ENCODE measurements at regions not wholly inside any gene's neighbourhood (a gene's known extent, or its start where the extent isn't known, plus 50 kb on each side); places are given as distances from the start of the nearest gene placed in this dataset.

DNA sequence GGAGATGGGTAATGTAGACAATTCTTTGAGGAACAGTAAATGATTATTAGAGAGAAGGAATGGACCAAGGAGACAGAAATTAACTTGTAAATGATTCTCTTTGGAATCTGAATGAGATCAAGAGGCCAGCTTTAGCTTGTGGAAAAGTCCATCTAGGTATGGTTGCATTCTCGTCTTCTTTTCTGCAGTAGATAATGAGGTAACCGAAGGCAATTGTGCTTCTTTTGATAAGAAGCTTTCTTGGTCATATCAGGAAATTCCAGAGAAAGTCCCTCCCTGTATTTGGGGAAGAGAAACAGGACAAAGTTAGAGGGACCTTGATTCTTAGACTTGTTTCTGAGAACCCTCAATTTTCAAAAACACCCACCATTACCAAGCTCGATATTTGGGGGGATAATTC is 109.1 kb upstream of the PRSS16 start:
- Histone ChIP-seq H3K79me2 (ENCODE audit: insufficient read depth, low read length) (no peaks in the 10 kb centered on the region; the same call in 1 of the 2 replicates), H3K56ac (ENCODE audit: insufficient read length, low read depth, low read length) (no peak overlapping the region), H3K27me3 (ENCODE audit: insufficient read depth, low read length) (no peaks in the 10 kb centered on the region), H3K9ac (ENCODE audit: extremely low read depth, insufficient read length, low read length) (peak overlapping the region; percentile 40), H3K4me1 (ENCODE audit: insufficient read depth, low read length) (peaks cover 2% of the 10 kb centered on the region; the same call in 1 of the 2 replicates), H3K9me3 (ENCODE audit: control insufficient read depth, low read depth, low read length) (no peaks in the 10 kb centered on the region), H2BK12ac (ENCODE audit: insufficient read length, low read depth, low read length) (no peak overlapping the region), H3K23me2 (ENCODE audit: insufficient read length, low read depth, low read length, poor library complexity, severe bottlenecking) (no peaks in the 10 kb centered on the region), H4K20me1 (ENCODE audit: control insufficient read depth, insufficient read depth, insufficient read length) (no peaks in the 10 kb centered on the region), H2AK5ac (ENCODE audit: insufficient read length, low read length) (no peak overlapping the region), H2BK15ac (ENCODE audit: low read depth, low read length) (no peak overlapping the region), H3K27ac (ENCODE audit: insufficient read length, low read depth, low read length) (peak overlapping the region; percentile 71), H3T11ph (ENCODE audit: low read length) (no peak overlapping the region), H2BK5ac (ENCODE audit: insufficient read length, low read length) (peak overlapping the region; percentile 86), H4K91ac (ENCODE audit: insufficient read length, low read depth, low read length) (no peak overlapping the region), H4K8ac (replicated peaks; ENCODE audit: insufficient read length, low read depth, low read length) (no peak overlapping the region), H3K4me2 (ENCODE audit: insufficient read depth, insufficient read length, low read length) (peak overlapping the region; percentile 51), H2AFZ (ENCODE audit: low read length) (no peak overlapping the region), H4K5ac (ENCODE audit: insufficient read length, low read depth, low read length) (no peak overlapping the region), H2BK20ac (ENCODE audit: low read depth, low read length, poor library complexity, severe bottlenecking) (no peak overlapping the region), H3K18ac (ENCODE audit: insufficient read length, low read depth, low read length) (no peak overlapping the region), H3K23ac (ENCODE audit: insufficient read length, low read depth, low read length) (no peak overlapping the region), H2BK120ac (ENCODE audit: low read depth, low read length, poor library complexity, severe bottlenecking) (peak overlapping the region; percentile 96), H3K4ac (ENCODE audit: low read depth, low read length) (no peak overlapping the region), H3K79me1 (ENCODE audit: insufficient read depth, low read depth, low read length, poor library complexity, severe bottlenecking) (no peaks in the 10 kb centered on the region), H3K14ac (ENCODE audit: insufficient read depth, low read length) (no peak overlapping the region)
- no CpG with 5 or more reads among the region's 3 CpGs for WGBS (ENCODE audit: extremely low coverage, insufficient read length, low lambda C conversion rate)
- Mint-ChIP-seq H3K27me3 (ENCODE audit: low read depth) (peaks cover 7% of the 10 kb centered on the region), H3K27ac (peak overlapping the region; percentile 99 to 100 (median 99)), H3K9me3 (no peaks in the 10 kb centered on the region; a peak in 1 of 5 replicates), H3K4me1 (peaks cover 43 to 50% of the 10 kb centered on the region in 2 experiments), H3K36me3 (ENCODE audit: insufficient read depth in 1 of 3, low read depth in 3 of 3) (peaks cover 0 to 6% (median 5%) of the 10 kb centered on the region in 3 experiments; a peak in 5 of 7 replicates), H3K4me3 (peak overlapping the region; percentile 93 to 99)
- no peak for DNase-seq
- TF ChIP-seq, protein P1, sequence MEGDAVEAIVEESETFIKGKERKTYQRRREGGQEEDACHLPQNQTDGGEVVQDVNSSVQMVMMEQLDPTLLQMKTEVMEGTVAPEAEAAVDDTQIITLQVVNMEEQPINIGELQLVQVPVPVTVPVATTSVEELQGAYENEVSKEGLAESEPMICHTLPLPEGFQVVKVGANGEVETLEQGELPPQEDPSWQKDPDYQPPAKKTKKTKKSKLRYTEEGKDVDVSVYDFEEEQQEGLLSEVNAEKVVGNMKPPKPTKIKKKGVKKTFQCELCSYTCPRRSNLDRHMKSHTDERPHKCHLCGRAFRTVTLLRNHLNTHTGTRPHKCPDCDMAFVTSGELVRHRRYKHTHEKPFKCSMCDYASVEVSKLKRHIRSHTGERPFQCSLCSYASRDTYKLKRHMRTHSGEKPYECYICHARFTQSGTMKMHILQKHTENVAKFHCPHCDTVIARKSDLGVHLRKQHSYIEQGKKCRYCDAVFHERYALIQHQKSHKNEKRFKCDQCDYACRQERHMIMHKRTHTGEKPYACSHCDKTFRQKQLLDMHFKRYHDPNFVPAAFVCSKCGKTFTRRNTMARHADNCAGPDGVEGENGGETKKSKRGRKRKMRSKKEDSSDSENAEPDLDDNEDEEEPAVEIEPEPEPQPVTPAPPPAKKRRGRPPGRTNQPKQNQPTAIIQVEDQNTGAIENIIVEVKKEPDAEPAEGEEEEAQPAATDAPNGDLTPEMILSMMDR (conservative IDR thresholded peaks at IDR 0.05): no peak
